ENCODE measurements at regions not wholly inside any gene's neighbourhood (a gene's known extent, or its start where the extent isn't known, plus 50 kb on each side); places are given as distances from the start of the nearest gene placed in this dataset.

GRCh38 chr22:17272511-17272991, 53.3 kb upstream of the ADA2 start:
- WGBS, result 90% methylated on average over 4 of the region's 4 CpGs
- H3K27me3 ChIP-seq (ENCODE audit: control insufficient read depth in 2 of 2, insufficient read depth in 1 of 2, low read length in 1 of 2), result no peaks in the 10 kb centered on the region
- no peak overlapping the region for H3K4me3 ChIP-seq (ENCODE audit: low read length in 2 of 2)
- no peak for DNase-seq (ENCODE audit: low read depth in 6 of 9, low spot score in 9 of 9)
- H3K4me1 ChIP-seq (ENCODE audit: control insufficient read depth in 2 of 2, insufficient read depth in 2 of 2, low read length in 2 of 2), result peaks cover 3 to 19% of the 10 kb centered on the region in 2 donors
- H3K36me3 ChIP-seq (ENCODE audit: control insufficient read depth in 2 of 2, insufficient read depth in 2 of 2, low read length in 1 of 2), result no peaks in the 10 kb centered on the region
- H3K27ac ChIP-seq (ENCODE audit: low read depth in 1 of 2, low read length in 1 of 2), result no peak overlapping the region
- no peaks in the 10 kb centered on the region for H3K9me3 ChIP-seq (ENCODE audit: control insufficient read depth in 2 of 2, insufficient read depth in 1 of 2, low read length in 1 of 2)

GRCh38 chr22:17271711-17272451, 52.6 kb upstream of the ADA2 start:
- no peaks in the 10 kb centered on the region for H3K36me3 ChIP-seq (ENCODE audit: control insufficient read depth in 2 of 2, insufficient read depth in 2 of 2, low read length in 1 of 2)
- no peaks in the 10 kb centered on the region for H3K27me3 ChIP-seq (ENCODE audit: control insufficient read depth in 2 of 2, insufficient read depth in 1 of 2, low read length in 1 of 2)
- no peak overlapping the region for H3K4me3 ChIP-seq (ENCODE audit: low read length in 2 of 2)
- peaks cover 5 to 23% of the 10 kb centered on the region in 2 donors for H3K4me1 ChIP-seq (ENCODE audit: control insufficient read depth in 2 of 2, insufficient read depth in 2 of 2, low read length in 2 of 2)
- H3K27ac ChIP-seq (ENCODE audit: low read depth in 1 of 2, low read length in 1 of 2), result no peak overlapping the region
- H3K9me3 ChIP-seq (ENCODE audit: control insufficient read depth in 2 of 2, insufficient read depth in 1 of 2, low read length in 1 of 2), result no peaks in the 10 kb centered on the region
- WGBS, result 97% methylated on average over 8 of the region's 8 CpGs
- no peak for DNase-seq (ENCODE audit: low read depth in 6 of 9, low spot score in 9 of 9)

- Histone ChIP-seq H3K4me3 (ENCODE audit: low read length in 2 of 2) (no peak overlapping the region), H3K27ac (ENCODE audit: low read depth in 1 of 2, low read length in 1 of 2) (no peak overlapping the region), H3K4me1 (ENCODE audit: control insufficient read depth in 2 of 2, insufficient read depth in 2 of 2, low read length in 2 of 2) (peaks cover 11 to 37% of the 10 kb centered on the region in 2 donors), H3K36me3 (ENCODE audit: control insufficient read depth in 2 of 2, insufficient read depth in 2 of 2, low read length in 1 of 2) (no peaks in the 10 kb centered on the region), H3K9me3 (ENCODE audit: control insufficient read depth in 2 of 2, insufficient read depth in 1 of 2, low read length in 1 of 2) (no peaks in the 10 kb centered on the region), H3K27me3 (ENCODE audit: control insufficient read depth in 2 of 2, insufficient read depth in 1 of 2, low read length in 1 of 2) (no peaks in the 10 kb centered on the region)
- WGBS, result 89% methylated on average over 14 of the region's 14 CpGs
- DNase-seq (ENCODE audit: low read depth in 6 of 9, low spot score in 9 of 9), result no peak
Measured at GRCh38 chr22:17269607-17270261, 50.5 kb upstream of the ADA2 start.

- 98% methylated on average over 2 of the region's 2 CpGs for WGBS
- no peak overlapping the region for H3K4me3 ChIP-seq (ENCODE audit: low read length in 2 of 2)
- DNase-seq (ENCODE audit: low read depth in 6 of 9, low spot score in 9 of 9), result no peak
- H3K27me3 ChIP-seq (ENCODE audit: control insufficient read depth in 2 of 2, insufficient read depth in 1 of 2, low read length in 1 of 2), result no peaks in the 10 kb centered on the region
- H3K9me3 ChIP-seq (ENCODE audit: control insufficient read depth in 2 of 2, insufficient read depth in 1 of 2, low read length in 1 of 2), result no peaks in the 10 kb centered on the region
- H3K4me1 ChIP-seq (ENCODE audit: control insufficient read depth in 2 of 2, insufficient read depth in 2 of 2, low read length in 2 of 2), result peaks cover 14 to 38% of the 10 kb centered on the region in 2 donors
- no peaks in the 10 kb centered on the region for H3K36me3 ChIP-seq (ENCODE audit: control insufficient read depth in 2 of 2, insufficient read depth in 2 of 2, low read length in 1 of 2)
- no peak overlapping the region for H3K27ac ChIP-seq (ENCODE audit: low read depth in 1 of 2, low read length in 1 of 2)
Measured at GRCh38 chr22:17269224-17269606, 50.0 kb upstream of the ADA2 start.

All from thymus (tissue), 11 donors.